Astrocyte (in vitro differentiated cells and primary cell): ENCODE measurements at regions not wholly inside any gene's neighbourhood (a gene's known extent, or its start where the extent isn't known, plus 50 kb on each side); places are given as distances from the start of the nearest gene placed in this dataset.

ENCODE experiments used
- DNase-seq: peaks from one replicate; pipeline ENCODE4 v3.0.0-alpha.2; 2010; ENCODE audit warnings: low read depth
- FAIRE-seq: peaks from 2 replicates; lab custom pipeline; 2011; peaks lifted over from hg19 to GRCh38; lab: Jason Lieb, UNC
- H2AFZ ChIP-seq: 2 replicates; pipeline ENCODE4 v1.6.0; 2012; ENCODE audit warnings: low read depth, low read length, inconsistent platforms
- H3K27ac ChIP-seq: 2 replicates; pipeline ENCODE4 v1.5.1; 2011; ENCODE audit warnings: low read depth, low read length, inconsistent platforms
- H3K27me3 ChIP-seq: 2 replicates; pipeline ENCODE4 v1.6.0; 2011; ENCODE audit warnings: low read length, inconsistent platforms; ENCODE audit not compliant: insufficient read depth
- H3K36me3 ChIP-seq: 2 replicates; pipeline ENCODE4 v1.5.1; 2011; ENCODE audit warnings: low read length, inconsistent platforms; ENCODE audit not compliant: insufficient read depth
- H3K4me1 ChIP-seq: 2 replicates; pipeline ENCODE4 v1.5.1; 2011; ENCODE audit warnings: low read length, inconsistent platforms; ENCODE audit not compliant: insufficient read depth
- H3K4me2 ChIP-seq: 2 replicates; pipeline ENCODE4 v1.6.0; 2012; ENCODE audit warnings: low read length, inconsistent platforms
- H3K4me3 ChIP-seq: 2 replicates; pipeline ENCODE4 v1.5.1; 2011; ENCODE audit warnings: low read depth, mild to moderate bottlenecking, low read length, inconsistent platforms; ENCODE audit not compliant: insufficient read depth
- H3K79me2 ChIP-seq: 2 replicates; pipeline ENCODE4 v1.6.0; 2012; ENCODE audit warnings: mild to moderate bottlenecking, low read length, inconsistent platforms; ENCODE audit not compliant: insufficient read depth
- H3K9ac ChIP-seq: 2 replicates; pipeline ENCODE4 v1.6.0; 2012; ENCODE audit warnings: mild to moderate bottlenecking, low read length, inconsistent platforms
- H3K9me3 ChIP-seq: 2 replicates; pipeline ENCODE4 v1.5.1; 2012; ENCODE audit warnings: low read depth, mild to moderate bottlenecking, low read length, inconsistent platforms; ENCODE audit not compliant: insufficient read depth
- H4K20me1 ChIP-seq: 2 replicates; pipeline ENCODE4 v1.6.0; 2012; ENCODE audit warnings: low read length, inconsistent platforms; ENCODE audit not compliant: insufficient read depth
- H3K27ac Mint-ChIP-seq: one replicate; pipeline ENCODE4 v1.8.0; 2021; ENCODE audit warnings: mild to moderate bottlenecking, mixed read lengths; ENCODE audit not compliant: unreplicated experiment
- H3K27me3 Mint-ChIP-seq: one replicate; pipeline ENCODE4 v1.8.0; 2021; ENCODE audit warnings: low read depth, mixed read lengths; ENCODE audit not compliant: unreplicated experiment
- H3K36me3 Mint-ChIP-seq: one replicate; pipeline ENCODE4 v1.8.0; 2021; ENCODE audit warnings: low read depth, mixed read lengths; ENCODE audit not compliant: unreplicated experiment
- H3K4me1 Mint-ChIP-seq: one replicate; pipeline ENCODE4 v1.8.0; 2021; ENCODE audit warnings: low read depth, mixed read lengths; ENCODE audit not compliant: unreplicated experiment
- H3K4me3 Mint-ChIP-seq: one replicate; pipeline ENCODE4 v1.8.0; 2021; ENCODE audit warnings: mild to moderate bottlenecking, moderate library complexity, mixed read lengths; ENCODE audit not compliant: unreplicated experiment
- H3K9me3 Mint-ChIP-seq: one replicate; pipeline ENCODE4 v1.8.0; 2021; ENCODE audit warnings: mild to moderate bottlenecking, mixed read lengths; ENCODE audit not compliant: unreplicated experiment
- EZH2 ChIP-seq: IDR thresholded peaks from 2 replicates; pipeline ENCODE4 v1.6.1; 2012; ENCODE audit warnings: mild to moderate bottlenecking, low read length, inconsistent platforms; ENCODE audit not compliant: insufficient read depth
- TF ChIP-seq, protein P1 (sequence below): IDR thresholded peaks from 2 replicates; pipeline ENCODE4 v1.5.1; 2011; ENCODE audit warnings: low read depth, mild to moderate bottlenecking, inconsistent platforms, low read length, moderate library complexity; ENCODE audit not compliant: insufficient read depth

DNA sequence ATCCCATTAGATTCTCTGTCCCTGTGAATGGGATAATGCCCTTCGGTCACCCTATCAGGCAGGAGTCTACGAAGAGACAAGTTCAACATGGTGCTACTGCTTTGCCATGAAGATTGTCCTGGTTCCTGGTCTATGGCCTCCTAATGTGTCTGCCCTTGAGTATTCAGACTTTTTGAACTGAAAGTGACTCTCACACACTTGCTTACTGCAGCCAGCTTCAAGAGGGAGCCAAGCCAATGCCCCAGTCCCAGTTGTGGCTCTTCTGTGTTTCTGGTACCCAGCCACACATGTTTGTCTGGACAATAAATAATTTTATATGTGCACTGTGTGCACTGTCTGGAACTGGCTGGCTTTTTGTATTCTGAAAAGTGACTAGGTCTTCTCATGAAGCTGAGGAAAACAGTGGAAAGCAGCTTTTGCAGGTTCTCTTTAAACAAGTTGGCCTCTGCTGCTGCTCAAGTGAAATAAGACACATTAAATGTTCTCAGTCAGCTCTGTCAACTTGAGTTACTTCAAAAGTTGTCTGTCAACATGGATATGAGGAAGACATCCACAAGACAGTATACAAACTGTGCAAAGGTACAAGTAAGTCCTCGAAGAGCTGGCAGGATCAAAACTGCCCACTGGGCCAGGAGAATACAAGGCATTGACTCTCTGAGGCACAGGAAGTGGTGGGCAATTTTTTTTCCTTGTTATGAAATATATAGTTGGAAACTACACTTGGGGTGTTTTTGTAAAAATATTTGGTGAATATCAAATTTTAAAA lies 60.0 kb downstream of the ZNF608 start:
- TF ChIP-seq, protein P1, sequence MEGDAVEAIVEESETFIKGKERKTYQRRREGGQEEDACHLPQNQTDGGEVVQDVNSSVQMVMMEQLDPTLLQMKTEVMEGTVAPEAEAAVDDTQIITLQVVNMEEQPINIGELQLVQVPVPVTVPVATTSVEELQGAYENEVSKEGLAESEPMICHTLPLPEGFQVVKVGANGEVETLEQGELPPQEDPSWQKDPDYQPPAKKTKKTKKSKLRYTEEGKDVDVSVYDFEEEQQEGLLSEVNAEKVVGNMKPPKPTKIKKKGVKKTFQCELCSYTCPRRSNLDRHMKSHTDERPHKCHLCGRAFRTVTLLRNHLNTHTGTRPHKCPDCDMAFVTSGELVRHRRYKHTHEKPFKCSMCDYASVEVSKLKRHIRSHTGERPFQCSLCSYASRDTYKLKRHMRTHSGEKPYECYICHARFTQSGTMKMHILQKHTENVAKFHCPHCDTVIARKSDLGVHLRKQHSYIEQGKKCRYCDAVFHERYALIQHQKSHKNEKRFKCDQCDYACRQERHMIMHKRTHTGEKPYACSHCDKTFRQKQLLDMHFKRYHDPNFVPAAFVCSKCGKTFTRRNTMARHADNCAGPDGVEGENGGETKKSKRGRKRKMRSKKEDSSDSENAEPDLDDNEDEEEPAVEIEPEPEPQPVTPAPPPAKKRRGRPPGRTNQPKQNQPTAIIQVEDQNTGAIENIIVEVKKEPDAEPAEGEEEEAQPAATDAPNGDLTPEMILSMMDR, result no peak
- TF ChIP-seq EZH2, result no peak
- DNase-seq (no peak), FAIRE-seq (no peak)
- Mint-ChIP-seq H3K4me1 (peaks cover 36% of the 10 kb centered on the region), H3K4me3 (no peak overlapping the region), H3K9me3 (no peaks in the 10 kb centered on the region), H3K27ac (no peak overlapping the region), H3K27me3 (no peaks in the 10 kb centered on the region), H3K36me3 (peaks cover 13% of the 10 kb centered on the region)
- peaks cover 47% of the 10 kb centered on the region for H3K79me2 ChIP-seq
- no peak overlapping the region for H3K27ac ChIP-seq
- no peak overlapping the region for H3K4me3 ChIP-seq
- peaks cover 43% of the 10 kb centered on the region for H4K20me1 ChIP-seq
- H3K9me3 ChIP-seq, result no peaks in the 10 kb centered on the region
- H3K36me3 ChIP-seq, result no peaks in the 10 kb centered on the region
- H3K4me2 ChIP-seq, result no peak overlapping the region
- H3K27me3 ChIP-seq, result no peaks in the 10 kb centered on the region
- H3K9ac ChIP-seq, result no peak overlapping the region
- H2AFZ ChIP-seq, result no peak overlapping the region
- no peaks in the 10 kb centered on the region for H3K4me1 ChIP-seq

DNA sequence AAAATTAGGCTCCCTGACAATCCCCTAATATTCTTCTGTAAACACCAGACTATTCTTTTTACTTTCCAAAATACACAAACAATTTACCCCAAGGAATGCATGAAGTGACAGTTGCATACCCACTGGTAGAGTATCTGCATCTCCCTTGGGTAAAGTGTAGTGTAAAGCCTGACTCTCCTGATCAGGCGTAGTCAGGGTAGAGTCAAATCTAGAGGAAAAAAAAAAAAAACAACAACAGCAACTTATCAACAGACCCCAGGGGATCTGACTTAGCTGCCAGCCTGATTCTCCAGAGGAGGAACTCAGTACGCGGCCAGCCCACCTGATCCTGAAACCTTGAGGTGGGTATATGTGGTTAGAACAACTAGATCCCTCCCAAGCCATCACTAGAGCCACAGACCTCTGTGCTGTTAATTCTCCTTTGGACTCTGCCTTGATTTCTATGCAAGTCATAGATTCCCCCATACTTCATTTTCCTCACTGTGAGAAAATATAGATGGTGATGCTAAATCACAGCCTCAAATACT lies 61.0 kb downstream of the ZNF608 start:
- H3K36me3 ChIP-seq, result no peaks in the 10 kb centered on the region
- H3K79me2 ChIP-seq, result peaks cover 43% of the 10 kb centered on the region
- peaks cover 35% of the 10 kb centered on the region for H3K4me1 Mint-ChIP-seq

More for the DNA sequence above, 61.0 kb downstream of the ZNF608 start:
- Mint-ChIP-seq H3K9me3 (no peaks in the 10 kb centered on the region), H3K36me3 (peaks cover 15% of the 10 kb centered on the region), H3K27me3 (no peaks in the 10 kb centered on the region), H3K27ac (no peak overlapping the region), H3K4me3 (no peak overlapping the region)
- Histone ChIP-seq H3K4me3 (no peak overlapping the region), H3K4me2 (no peak overlapping the region), H3K27ac (no peak overlapping the region), H3K4me1 (no peaks in the 10 kb centered on the region), H3K9ac (no peak overlapping the region), H3K27me3 (no peaks in the 10 kb centered on the region), H2AFZ (no peak overlapping the region), H4K20me1 (peaks cover 41% of the 10 kb centered on the region), H3K9me3 (no peaks in the 10 kb centered on the region)
- FAIRE-seq (no peak), DNase-seq (no peak)
- TF ChIP-seq, protein P1, result no peak
- TF ChIP-seq EZH2, result no peak
